GM19023 (cell line): ENCODE measurements at regions not wholly inside any gene's neighbourhood (a gene's known extent, or its start where the extent isn't known, plus 50 kb on each side); places are given as distances from the start of the nearest gene placed in this dataset.
A peak's percentile ranks its signal among the peaks of the same experiment; 100 is the strongest.

ENCODE experiments used
- ATAC-seq: cut with Tn5 transposase; IDR thresholded peaks from one replicate; pipeline ENCODE4 v1.9.1; 2021; ENCODE audit warnings: mild to moderate bottlenecking, moderate library complexity; ENCODE audit not compliant: unreplicated experiment

GRCh38 chr11:16685914-16686313 lies 52.5 kb upstream of the C11orf58 start:
- ATAC-seq, result no peak

GRCh38 chr11:16678466-16679116 lies 59.9 kb upstream of the C11orf58 start:
- ATAC-seq, result no peak

DNA sequence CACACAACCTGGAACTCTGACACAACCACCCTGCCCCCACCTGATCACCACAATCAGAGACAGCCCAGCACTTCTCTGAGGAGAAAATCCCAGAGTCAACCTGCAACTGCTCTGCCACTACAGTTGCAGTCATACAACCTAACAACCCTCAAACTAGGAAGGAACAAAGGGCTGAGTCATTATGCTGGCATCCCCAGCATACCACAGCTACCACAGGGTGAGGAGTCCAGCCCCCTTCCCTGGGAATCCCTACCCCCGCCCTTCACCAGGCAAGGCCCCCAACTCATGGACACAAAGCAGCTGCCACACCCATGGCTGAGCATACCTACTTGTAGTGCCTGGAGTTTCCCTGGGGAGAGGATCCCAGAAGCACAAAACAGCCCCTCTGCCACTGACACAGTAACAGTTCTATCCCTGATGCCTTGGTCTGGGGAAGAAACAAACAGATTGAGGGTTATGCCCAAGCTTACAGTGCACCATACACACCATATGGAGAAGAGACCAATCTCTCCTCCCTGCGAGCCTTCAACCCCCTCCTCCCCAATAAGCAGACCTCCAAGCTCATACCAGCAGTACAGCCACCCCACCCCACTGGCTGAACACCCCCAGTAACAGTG lies 68.5 kb upstream of the C11orf58 start:
- ATAC-seq, result no peak

GRCh38 chr11:16632295-16633200 lies 105.9 kb upstream of the C11orf58 start:
- ATAC-seq, result no peak

DNA sequence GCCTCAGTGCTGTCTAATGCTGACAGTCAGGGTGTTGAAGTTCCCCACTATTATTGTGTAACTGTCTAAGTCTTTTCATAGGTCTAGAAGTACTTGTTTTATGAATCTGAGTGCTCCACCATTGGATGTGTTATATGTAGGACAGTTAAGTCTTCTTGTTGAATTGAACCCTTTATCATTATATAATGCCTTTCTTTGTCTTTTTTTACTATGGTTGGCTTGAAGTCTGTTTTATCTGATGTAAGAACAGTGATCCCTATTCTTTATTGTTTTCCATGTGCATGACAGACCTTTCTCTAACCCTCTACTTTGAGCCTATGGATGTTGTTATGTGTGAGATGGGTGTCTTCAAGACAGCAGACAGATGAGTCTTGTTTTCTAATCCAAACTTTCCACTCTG lies 107.8 kb upstream of the C11orf58 start:
- ATAC-seq, result no peak

DNA sequence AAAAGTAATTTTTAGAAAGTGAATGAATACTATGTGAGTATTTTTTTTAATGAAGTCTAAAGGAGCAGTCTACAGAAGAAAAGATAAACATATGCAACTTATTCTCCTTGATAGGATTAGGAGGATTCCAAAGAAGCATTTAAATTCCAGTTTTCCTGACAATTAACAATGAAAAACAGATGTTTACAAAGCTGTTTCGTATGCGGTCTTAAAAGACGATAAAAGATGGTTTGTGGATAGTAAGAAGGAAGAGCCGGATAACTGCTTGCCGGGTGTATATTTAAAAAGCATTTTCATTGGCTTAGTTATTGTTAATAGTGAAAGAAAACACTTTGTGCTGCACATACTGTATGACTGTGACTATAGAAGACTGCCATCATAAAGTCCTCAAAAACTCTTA lies 120.0 kb upstream of the C11orf58 start:
- ATAC-seq, result no peak

DNA sequence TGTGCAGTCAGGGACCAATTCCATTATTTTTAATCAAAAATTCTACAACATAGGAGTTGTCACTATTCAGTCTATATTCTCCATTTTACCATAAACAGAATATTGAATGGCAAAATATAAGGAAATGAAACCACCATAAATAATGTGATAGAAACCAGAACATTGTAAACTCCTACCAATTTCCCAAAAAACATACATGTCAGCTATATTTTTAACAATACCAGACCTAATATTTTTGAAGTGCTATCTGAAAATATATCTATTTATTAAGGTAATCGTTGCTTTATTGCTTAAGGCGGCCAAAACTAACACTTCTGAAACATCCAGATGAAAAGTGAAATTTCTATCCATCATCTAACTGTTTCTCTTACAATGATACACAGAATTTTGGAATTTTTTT lies 123.0 kb upstream of the C11orf58 start:
- ATAC-seq, result no peak

DNA sequence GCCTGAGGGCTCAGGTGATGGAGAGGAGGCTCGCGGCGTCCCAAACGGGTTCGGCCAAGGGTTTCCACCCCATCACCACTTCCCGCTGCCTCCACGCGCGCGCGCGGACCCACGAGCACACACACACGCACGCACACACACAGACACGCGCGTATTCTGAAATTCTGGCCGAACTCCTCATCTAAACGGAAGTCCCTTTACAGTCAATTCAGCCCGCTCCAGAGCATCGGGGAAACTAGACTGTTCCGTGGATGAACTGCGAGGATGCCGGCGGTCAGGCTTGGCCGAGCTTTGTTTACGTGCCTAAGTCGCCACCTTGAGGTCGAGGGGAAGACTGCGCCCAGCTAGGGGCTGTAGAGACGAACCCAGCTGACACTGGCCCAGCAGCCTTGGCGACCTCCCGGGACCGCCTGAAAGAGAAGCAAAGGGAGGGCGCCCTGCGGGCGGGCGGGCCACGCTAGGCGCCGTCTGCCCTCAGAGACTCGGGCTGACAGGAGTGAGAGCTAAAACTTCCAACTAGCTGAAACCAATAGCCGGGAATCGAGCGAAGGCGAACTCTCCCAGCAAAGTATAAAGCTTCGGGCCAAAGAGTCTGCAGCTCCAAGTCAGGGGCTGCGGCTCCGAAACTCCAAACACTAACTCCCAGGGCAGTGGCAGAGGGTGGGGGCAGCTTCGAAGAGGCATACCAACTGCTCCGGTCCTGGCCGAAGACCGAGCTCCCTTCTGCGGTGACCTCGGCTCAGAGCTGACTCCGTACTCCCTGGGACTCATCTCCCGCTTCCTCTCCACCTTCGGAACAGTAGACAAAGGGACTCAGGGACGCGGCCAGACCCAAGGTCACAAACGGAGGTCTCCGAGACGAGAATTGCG lies 124.7 kb upstream of the C11orf58 start:
- ATAC-seq, result peak; percentile 99

DNA sequence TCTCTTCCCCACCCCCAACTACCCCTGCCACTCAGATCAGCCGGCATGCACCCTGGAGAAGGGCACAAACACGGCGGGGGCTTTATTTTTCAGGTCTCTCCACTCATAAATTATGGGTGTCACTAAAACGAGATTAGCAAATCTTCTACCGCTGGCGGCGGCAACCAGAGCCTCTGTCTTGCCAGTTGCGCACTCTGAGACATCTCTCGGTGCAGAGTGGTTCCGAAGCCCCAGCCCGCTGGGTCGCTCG lies 125.3 kb upstream of the C11orf58 start:
- ATAC-seq, result no peak

DNA sequence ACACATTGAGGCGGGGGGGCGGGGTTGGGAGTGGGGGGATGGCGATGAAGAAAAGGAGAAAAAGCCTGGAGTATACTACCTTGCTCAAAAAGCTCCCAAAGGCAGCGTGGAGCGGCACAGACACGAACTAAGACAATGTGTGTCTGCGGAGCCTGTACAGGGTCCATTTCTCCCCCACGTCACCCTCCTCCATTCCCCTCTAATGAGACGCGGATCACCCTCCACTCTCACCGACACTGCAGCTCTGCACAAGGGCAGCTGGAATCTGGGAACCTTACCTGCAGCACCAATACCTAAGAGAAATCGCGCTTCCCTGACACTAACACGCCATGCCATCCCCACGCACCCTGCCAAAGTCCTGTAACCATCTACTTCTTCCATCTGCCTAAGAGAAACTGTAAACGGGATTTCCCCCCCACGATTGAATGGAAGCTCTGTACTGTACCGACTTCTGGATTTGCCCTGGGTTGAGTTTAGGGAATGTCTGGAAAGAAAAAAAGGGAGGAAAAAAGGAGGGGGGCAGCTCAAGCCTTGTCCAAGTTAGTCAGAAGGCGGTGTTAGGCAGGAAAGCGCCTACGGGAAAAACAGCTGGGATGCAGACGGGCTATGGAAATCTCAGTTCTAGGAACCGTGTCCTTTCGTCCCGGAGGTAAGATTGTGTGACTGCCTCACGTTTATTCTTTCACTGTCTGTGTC lies 125.7 kb upstream of the C11orf58 start:
- ATAC-seq, result no peak

- ATAC-seq, result no peak
Measured at GRCh38 chr11:16611926-16612565, 126.4 kb upstream of the C11orf58 start.

GRCh38 chr11:16611401-16611921 lies 127.0 kb upstream of the C11orf58 start:
- no peak for ATAC-seq

GRCh38 chr11:16610738-16611388 lies 127.6 kb upstream of the C11orf58 start:
- no peak for ATAC-seq

GRCh38 chr11:16610213-16610737 lies 128.2 kb upstream of the C11orf58 start:
- no peak for ATAC-seq

GRCh38 chr11:16609769-16610168 lies 128.7 kb upstream of the C11orf58 start:
- no peak for ATAC-seq

DNA sequence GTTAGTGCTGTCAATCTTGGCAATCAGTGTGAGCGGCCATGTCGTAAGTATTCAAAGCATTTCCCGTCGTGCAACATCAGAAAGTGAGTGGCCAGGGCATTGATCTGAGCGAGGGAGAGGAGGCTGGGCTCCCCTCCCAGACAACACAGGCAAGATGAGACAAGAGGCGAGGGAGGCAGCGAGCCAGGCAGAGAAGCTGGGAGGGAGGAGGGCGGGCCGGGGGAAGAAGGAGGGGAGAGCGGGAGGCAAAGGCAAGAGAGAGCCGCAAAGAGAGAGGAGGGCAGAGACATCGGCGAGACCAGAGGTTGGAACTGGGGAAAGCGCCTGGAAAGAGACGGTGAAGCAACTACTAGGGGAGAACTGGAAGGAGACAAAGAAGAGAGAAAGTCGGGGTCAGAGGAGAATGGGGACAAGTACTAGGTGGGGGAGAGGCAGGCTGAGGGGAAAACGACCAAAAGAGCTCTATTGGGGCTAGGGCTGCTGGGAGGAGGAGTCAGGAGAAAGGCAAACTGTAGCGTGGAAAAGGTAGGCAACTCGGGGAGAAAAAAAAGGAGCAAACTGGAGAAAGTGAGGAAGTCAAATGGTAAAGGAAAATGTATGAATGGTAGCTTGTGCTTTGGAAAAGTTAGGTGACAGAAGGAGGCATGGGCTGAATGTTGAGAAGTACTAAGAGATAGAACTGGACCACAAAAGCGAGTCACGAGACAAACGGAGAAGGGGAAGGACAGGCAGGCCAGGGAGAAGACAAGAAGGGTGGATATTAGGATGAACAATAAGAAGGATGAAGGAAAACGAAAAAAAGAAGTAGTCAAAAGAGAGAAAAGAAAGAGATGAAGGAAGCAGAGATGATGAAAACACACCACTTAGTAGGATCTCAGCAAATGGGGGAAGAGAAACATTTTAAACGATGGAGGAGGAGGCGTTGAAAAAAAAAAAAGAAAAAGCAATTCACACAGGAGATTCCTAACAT lies 130.5 kb upstream of the C11orf58 start:
- ATAC-seq, result no peak

DNA sequence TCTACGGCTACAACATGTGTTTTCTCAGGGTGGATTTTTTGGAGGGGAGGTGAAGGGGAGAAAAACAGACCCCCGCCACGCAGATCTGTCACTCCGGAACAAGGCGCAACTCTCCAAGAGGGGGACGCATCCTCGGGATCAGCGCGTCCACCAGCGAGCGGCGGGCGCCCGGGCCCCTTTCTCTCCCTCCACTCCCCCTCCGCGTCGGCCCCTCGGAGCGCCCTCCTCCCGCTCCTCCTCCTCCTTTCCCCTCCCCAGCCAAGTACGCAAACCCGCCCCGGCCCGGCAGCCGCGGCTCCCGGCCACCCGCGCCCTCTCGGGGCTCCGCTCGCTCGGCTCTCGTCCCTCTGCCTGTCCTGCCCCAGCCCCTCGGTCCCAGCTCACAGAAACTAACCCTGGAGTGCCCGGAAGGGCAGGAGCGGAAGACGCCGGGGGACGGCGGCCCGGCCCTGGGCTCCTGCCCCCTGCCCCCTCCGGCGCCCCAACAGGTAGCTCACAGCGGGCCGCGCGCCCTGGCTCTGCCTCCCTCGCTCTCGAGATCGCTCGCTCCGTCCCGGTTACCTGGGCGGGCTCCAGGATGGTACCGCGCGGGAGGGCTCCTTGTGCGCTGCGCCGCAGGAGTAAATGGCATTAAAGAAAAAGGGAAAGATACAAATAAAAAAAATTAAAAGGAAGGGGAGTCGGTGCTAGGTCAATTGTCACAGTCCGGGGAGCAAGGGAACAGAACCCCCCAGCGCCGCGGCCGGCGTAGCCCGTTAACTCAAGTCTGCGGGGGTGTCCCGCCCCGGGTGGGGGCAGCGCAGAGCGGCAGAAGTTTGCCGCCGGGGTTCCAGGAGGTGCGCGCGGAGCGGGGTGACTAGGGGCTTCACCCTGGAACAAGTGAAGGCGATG lies 131.4 kb upstream of the C11orf58 start:
- ATAC-seq, result no peak
